DND-41 (cell line): ENCODE measurements at regions not wholly inside any gene's neighbourhood (a gene's known extent, or its start where the extent isn't known, plus 50 kb on each side); places are given as distances from the start of the nearest gene placed in this dataset.

Experiments
- ATAC-seq: fragments of 200-7000 bp; cut with Tn5 transposase; 3 replicates; pipeline ENCODE4 v1.9.1; 2021; ENCODE audit warnings: low read depth; ENCODE audit not compliant: insufficient read depth
- DNase-seq: peaks from one replicate; pipeline ENCODE4 v3.0.0-alpha.2; 2020
- H2AFZ ChIP-seq: 2 replicates; pipeline ENCODE4 v1.6.0; 2012; ENCODE audit warnings: low read depth, low read length
- H3K27ac ChIP-seq: 2 replicates; pipeline ENCODE4 v1.5.1; 2012; ENCODE audit warnings: low read length, inconsistent platforms
- H3K27me3 ChIP-seq: fragments of 200-600 bp; sonication (generic); 2 replicates; pipeline ENCODE4 v1.6.0; 2012; ENCODE audit warnings: low read length, mild to moderate bottlenecking, inconsistent platforms; ENCODE audit not compliant: insufficient read depth, poor library complexity
- H3K36me3 ChIP-seq: 2 replicates; pipeline ENCODE4 v1.5.1; 2012; ENCODE audit warnings: low read length, inconsistent platforms; ENCODE audit not compliant: insufficient read depth
- H3K4me1 ChIP-seq: 2 replicates; pipeline ENCODE4 v1.5.1; 2012; ENCODE audit warnings: mild to moderate bottlenecking, low read length; ENCODE audit not compliant: insufficient read depth
- H3K4me2 ChIP-seq: 2 replicates; pipeline ENCODE4 v1.6.0; 2012; ENCODE audit warnings: mild to moderate bottlenecking, moderate library complexity, low read length, inconsistent platforms; ENCODE audit not compliant: insufficient read depth
- H3K4me3 ChIP-seq, 2 experiments: fragments of 200-600 bp in 1 of 2; shearing (Covaris generic) in 1 of 2; 2 replicates each; pipeline ENCODE4 v1.5.1; 2012 to 2016; ENCODE audit warnings: inconsistent platforms in 2 of 2, low read length in 2 of 2, mild to moderate bottlenecking in 2 of 2, low read depth in 1 of 2, moderate library complexity in 1 of 2
- H3K79me2 ChIP-seq: 2 replicates; pipeline ENCODE4 v1.6.0; 2012; ENCODE audit warnings: low read length, inconsistent platforms; ENCODE audit not compliant: insufficient read depth
- H3K9ac ChIP-seq: 2 replicates; pipeline ENCODE4 v1.6.0; 2012; ENCODE audit warnings: low read depth, mild to moderate bottlenecking, inconsistent platforms, low read length, moderate library complexity
- H3K9me3 ChIP-seq: 2 replicates; pipeline ENCODE4 v1.5.1; 2012; ENCODE audit warnings: low read length, moderate library complexity, mild to moderate bottlenecking, inconsistent platforms; ENCODE audit not compliant: insufficient read depth, severe bottlenecking
- H4K20me1 ChIP-seq: 2 replicates; pipeline ENCODE4 v1.6.0; 2012; ENCODE audit warnings: low read length; ENCODE audit not compliant: insufficient read depth
- CTCF ChIP-seq: IDR thresholded peaks from 2 replicates; pipeline ENCODE4 v1.5.1; 2012; ENCODE audit warnings: borderline replicate concordance, low read length, moderate library complexity, mild to moderate bottlenecking; ENCODE audit not compliant: poor library complexity, severe bottlenecking; ENCODE audit errors: extremely low read depth
- EZH2 ChIP-seq: IDR thresholded peaks from 3 replicates; pipeline ENCODE4 v1.6.1; 2012; ENCODE audit warnings: borderline replicate concordance, low read depth, mild to moderate bottlenecking, moderate library complexity, low read length, inconsistent platforms; ENCODE audit not compliant: severe bottlenecking

GRCh38 chr14:97298736-97299135, 501.6 kb downstream of the VRK1 start:
- Histone ChIP-seq H3K27ac (no peak overlapping the region), H3K9me3 (no peaks in the 10 kb centered on the region), H3K9ac (no peak overlapping the region), H3K4me1 (no peaks in the 10 kb centered on the region; the same call in 1 of the 2 replicates), H4K20me1 (no peaks in the 10 kb centered on the region), H3K27me3 (no peaks in the 10 kb centered on the region), H3K4me3 (no peak overlapping the region), H2AFZ (no peak overlapping the region), H3K36me3 (no peaks in the 10 kb centered on the region), H3K4me2 (no peak overlapping the region), H3K79me2 (no peaks in the 10 kb centered on the region)
- ATAC-seq (no peak), DNase-seq (no peak)
- TF ChIP-seq CTCF (no peak), EZH2 (no peak)

- Histone ChIP-seq H3K27ac (no peak overlapping the region), H3K9ac (no peak overlapping the region), H3K9me3 (no peaks in the 10 kb centered on the region), H3K4me2 (no peak overlapping the region), H3K36me3 (no peaks in the 10 kb centered on the region), H3K4me3 (no peak overlapping the region), H4K20me1 (no peaks in the 10 kb centered on the region), H3K4me1 (no peaks in the 10 kb centered on the region; the same call in 1 of the 2 replicates), H2AFZ (peak overlapping the region; percentile 35; the same call in 1 of the 2 replicates), H3K27me3 (no peaks in the 10 kb centered on the region), H3K79me2 (no peaks in the 10 kb centered on the region)
- DNase-seq (no peak), ATAC-seq (no peak)
- no peak for TF ChIP-seq EZH2
- TF ChIP-seq CTCF = peak; percentile 47
Observed at GRCh38 chr14:97299661-97300060, 502.5 kb downstream of the VRK1 start.

GRCh38 chr14:97301931-97302559, 504.9 kb downstream of the VRK1 start:
- no peak for ATAC-seq
- Histone ChIP-seq H2AFZ (no peak overlapping the region), H3K79me2 (no peaks in the 10 kb centered on the region), H3K9ac (no peak overlapping the region), H4K20me1 (no peaks in the 10 kb centered on the region), H3K27me3 (no peaks in the 10 kb centered on the region), H3K27ac (no peak overlapping the region), H3K9me3 (no peaks in the 10 kb centered on the region), H3K4me1 (peaks cover 18% of the 10 kb centered on the region), H3K4me3 (no peak overlapping the region), H3K36me3 (no peaks in the 10 kb centered on the region), H3K4me2 (no peak overlapping the region)
- TF ChIP-seq CTCF (peak; percentile 11), EZH2 (no peak)
- no peak for DNase-seq
